Mononuclear cell (primary cell): ENCODE measurements at regions not wholly inside any gene's neighbourhood (a gene's known extent, or its start where the extent isn't known, plus 50 kb on each side); places are given as distances from the start of the nearest gene placed in this dataset.

Experiments
- H3K27me3 ChIP-seq: 2 replicates; pipeline ENCODE4 v1.6.0; 2011; ENCODE audit warnings: low read length, control low read depth; ENCODE audit not compliant: insufficient read depth
- H3K4me1 ChIP-seq: 2 replicates; pipeline ENCODE4 v1.5.1; 2011; ENCODE audit warnings: mild to moderate bottlenecking, low read length, control low read depth; ENCODE audit not compliant: insufficient read depth
- H3K4me3 ChIP-seq: 2 replicates; pipeline ENCODE4 v1.5.1; 2011; ENCODE audit warnings: mild to moderate bottlenecking, low read length, moderate library complexity
- H3K9me3 ChIP-seq: 2 replicates; pipeline ENCODE4 v1.5.1; 2011; ENCODE audit warnings: low read depth, mild to moderate bottlenecking, control low read depth, low read length

DNA sequence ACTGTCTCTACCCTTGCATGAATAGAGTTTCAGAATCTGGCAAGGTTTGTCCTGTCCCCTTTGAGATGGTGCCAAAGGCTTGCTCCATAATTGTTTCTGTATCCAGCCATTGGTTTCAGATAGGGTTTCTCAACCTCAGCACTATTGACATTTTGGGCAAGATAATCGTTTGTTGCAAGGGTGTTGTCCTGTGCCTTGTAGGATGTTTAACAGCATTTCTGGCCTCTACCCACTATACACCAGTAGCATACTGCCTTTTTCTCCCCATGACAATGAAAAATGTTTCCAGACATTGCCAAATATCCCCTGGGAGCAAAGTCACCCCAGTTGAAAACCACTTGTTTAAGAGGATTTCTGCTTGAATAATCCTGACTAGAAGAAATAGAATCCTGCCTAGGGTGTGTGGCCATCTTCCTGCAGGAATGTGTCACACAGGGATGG, 126.8 kb downstream of the CDC42EP3 start:
- Histone ChIP-seq H3K27me3 (no peaks in the 10 kb centered on the region), H3K4me3 (no peak overlapping the region), H3K4me1 (peaks cover 7% of the 10 kb centered on the region), H3K9me3 (no peaks in the 10 kb centered on the region)

DNA sequence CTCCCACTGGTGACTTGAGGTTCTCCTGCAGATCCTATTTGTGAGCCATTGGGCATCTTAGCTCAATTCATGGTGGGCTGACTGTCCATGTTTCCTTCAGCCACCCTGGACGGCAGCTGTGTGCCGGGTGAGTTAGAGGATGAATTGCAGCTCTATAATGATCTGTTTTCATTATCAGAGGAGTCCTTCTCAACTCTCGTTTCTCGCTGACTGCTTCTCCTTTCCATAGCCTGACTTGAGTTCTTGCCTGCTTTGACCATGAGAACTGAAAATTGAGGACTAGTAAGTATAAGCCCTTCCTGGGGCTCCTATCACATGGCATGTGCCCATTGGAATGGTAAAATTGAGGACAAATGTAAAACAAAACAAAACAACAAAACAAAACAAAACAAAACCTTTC, 121.8 kb downstream of the CDC42EP3 start:
- H3K9me3 ChIP-seq = no peaks in the 10 kb centered on the region
- no peaks in the 10 kb centered on the region for H3K27me3 ChIP-seq
- no peak overlapping the region for H3K4me3 ChIP-seq
- H3K4me1 ChIP-seq = peaks cover 25% of the 10 kb centered on the region

DNA sequence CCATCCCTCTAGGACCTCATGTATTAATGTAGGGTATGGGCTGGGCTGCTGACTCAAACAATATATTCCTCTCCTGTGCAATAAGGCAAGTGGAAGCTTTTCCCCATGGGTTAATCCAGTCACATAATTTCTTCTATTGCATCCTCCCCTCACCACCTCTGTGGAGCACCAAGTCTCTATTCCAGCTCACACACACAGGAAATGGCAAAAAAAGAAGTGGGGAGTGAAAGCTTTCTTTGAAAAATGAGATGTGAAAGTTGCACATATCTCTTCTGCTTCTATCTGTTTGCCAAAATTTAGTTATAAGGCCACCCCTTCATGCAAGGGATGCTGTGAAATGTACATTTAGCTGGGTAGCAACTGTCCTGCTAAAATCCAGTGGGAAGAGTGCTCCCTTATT, 121.3 kb downstream of the CDC42EP3 start:
- Histone ChIP-seq H3K9me3 (no peaks in the 10 kb centered on the region), H3K4me3 (no peak overlapping the region), H3K4me1 (peaks cover 31% of the 10 kb centered on the region), H3K27me3 (no peaks in the 10 kb centered on the region)

DNA sequence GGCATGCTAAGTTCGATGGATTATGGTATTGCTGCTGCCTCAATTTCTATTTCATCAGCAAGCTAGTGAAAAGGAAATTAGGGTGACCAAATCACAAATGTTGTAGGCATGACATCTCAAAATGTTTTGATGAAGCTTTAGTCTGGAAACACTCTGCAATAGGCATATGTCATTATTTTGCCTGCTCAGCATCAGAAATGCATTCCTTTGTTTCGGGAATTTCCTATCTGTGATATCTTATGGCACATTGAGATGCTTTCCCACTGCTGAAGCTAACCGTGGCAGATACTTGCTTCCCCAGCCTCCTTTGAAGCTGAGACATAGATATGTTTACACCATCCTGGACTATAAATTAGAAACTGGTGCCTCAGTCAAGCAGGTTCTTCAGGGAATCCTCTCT, 119.7 kb downstream of the CDC42EP3 start:
- no peak overlapping the region for H3K4me3 ChIP-seq
- peaks cover 40% of the 10 kb centered on the region for H3K4me1 ChIP-seq
- H3K9me3 ChIP-seq = no peaks in the 10 kb centered on the region
- no peaks in the 10 kb centered on the region for H3K27me3 ChIP-seq

DNA sequence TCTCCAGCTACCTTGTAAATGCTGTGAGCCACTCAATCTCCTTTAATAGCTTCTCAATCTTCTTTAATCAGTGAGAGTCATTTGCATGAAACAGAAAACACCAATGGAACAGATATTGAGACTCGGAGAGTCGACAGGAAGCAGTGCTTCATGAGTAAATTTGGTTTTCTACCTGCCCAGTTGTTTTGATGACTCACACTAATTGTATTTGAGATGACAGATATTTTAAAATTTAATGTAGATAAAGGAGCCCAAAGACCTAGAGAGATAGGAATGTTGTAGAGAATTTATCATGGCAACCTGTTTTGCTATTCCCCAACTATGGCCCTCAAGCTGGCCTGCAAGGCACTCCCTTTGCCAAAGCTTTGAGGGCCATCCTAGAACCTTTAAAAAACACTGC, 119.1 kb downstream of the CDC42EP3 start:
- Histone ChIP-seq H3K4me1 (peaks cover 42% of the 10 kb centered on the region), H3K4me3 (no peak overlapping the region), H3K9me3 (no peaks in the 10 kb centered on the region), H3K27me3 (no peaks in the 10 kb centered on the region)

DNA sequence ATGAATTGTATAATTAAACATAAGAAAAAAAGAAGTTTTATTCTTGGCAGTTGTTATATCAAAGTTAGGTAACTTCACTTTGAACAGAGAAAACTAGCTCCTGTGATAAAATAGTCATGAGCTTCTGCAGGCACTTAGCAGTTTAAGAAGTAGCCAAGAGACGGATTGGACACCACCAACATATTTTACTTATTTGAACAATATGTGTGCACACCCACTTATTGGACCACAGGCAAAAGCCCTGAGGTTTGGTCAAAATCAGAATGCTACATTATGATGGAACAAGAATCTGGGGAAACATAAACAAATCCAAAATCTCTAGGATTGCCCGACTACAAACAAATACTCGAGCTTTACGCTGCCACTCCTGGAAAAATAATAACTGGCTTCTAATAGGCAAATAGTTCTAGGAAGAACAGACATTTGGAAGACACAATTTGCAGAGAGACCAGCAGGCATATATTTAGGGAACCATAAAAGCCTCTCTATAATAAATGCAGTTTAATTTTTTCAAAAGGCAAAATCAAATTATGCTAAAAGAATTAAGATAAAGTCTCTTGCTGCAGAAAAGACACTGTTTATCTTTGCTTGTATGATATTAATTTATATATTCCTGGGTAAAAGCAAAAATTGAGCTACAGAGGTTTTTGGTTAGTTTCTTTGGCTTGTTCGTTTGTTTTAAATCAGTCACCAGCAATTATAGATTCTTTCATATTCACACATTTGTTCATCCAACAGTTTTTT, 117.9 kb downstream of the CDC42EP3 start:
- Histone ChIP-seq H3K4me1 (peaks cover 55% of the 10 kb centered on the region), H3K27me3 (no peaks in the 10 kb centered on the region), H3K4me3 (no peak overlapping the region), H3K9me3 (no peaks in the 10 kb centered on the region)

DNA sequence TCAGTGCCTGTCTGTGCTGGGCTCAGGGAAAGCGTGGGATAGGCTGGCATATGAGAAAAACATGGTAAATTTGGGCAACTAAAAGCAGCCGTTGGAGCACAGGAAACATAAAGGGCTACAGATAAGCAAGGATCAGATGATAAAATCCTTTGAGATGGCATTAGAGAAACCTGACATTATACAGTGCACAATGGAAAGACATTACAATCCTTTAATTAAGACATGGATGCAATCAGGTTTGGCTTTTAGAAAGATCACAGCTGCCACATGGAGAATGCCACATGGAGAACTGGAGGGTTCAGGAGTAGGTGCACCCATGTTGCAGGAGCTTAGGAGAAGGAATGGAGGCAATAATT, 117.3 kb downstream of the CDC42EP3 start:
- Histone ChIP-seq H3K4me3 (no peak overlapping the region), H3K9me3 (no peaks in the 10 kb centered on the region), H3K4me1 (peaks cover 59% of the 10 kb centered on the region), H3K27me3 (no peaks in the 10 kb centered on the region)

DNA sequence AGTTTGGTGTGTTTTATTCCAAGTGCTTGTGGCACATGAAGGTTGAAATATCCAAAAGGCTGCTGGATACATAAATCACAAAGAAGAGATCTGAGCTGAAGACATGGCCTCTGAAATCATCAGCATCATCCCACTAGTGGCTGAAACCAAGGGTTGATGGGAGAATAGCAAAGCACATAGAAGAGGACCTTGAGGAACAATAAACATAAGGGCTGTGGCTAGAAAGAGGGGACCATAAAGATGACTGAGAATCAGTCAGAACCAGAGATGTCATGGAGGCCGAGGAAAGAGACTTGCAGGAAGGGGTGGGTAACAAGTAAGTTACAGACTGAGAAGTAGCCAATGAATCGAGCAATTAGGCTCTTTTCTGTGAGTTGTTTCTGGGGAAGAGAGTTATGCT, 116.8 kb downstream of the CDC42EP3 start:
- H3K27me3 ChIP-seq = no peaks in the 10 kb centered on the region
- H3K4me3 ChIP-seq = no peak overlapping the region
- peaks cover 60% of the 10 kb centered on the region for H3K4me1 ChIP-seq
- H3K9me3 ChIP-seq = no peaks in the 10 kb centered on the region

DNA sequence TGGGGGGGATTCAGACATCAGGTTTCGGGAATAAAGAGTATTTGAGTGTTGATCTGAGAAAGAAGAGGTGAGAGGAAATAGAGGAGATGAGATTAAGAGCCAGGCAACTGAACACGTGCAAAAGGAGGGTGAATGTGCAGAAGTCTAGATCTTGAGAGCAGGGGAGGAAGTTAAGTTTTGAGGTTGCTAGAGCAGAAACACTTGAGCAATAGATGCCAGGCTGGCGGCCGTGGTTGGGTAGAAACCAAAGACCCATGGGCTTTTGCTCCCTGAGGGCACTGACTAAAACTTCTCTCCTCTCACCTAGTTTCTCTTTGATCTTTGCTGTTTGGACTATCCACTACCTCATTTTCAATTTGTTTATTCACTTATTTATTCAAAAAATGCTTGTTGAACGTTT, 116.0 kb downstream of the CDC42EP3 start:
- no peaks in the 10 kb centered on the region for H3K9me3 ChIP-seq
- no peak overlapping the region for H3K4me3 ChIP-seq
- no peaks in the 10 kb centered on the region for H3K27me3 ChIP-seq
- peaks cover 54% of the 10 kb centered on the region for H3K4me1 ChIP-seq

DNA sequence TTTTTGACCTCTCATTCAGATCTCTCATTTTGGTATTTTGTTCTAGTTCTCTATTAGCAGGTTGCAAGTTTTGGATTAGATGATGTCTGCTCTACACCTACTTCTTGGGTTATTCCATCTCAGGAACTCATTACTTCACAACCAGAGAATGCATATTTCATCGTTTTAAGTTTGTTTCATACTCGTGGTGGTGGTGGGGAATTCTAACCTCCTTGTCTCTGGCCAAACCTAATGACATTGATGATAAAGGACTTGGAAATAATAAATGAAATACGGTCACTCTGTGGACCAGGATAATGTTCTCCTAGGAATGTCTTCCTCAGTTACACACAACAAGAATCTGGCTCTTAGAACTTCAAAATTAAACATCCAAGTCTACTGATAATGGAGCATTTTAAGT, 115.2 kb downstream of the CDC42EP3 start:
- H3K4me1 ChIP-seq = peaks cover 54% of the 10 kb centered on the region
- H3K9me3 ChIP-seq = no peaks in the 10 kb centered on the region
- H3K27me3 ChIP-seq = no peaks in the 10 kb centered on the region
- H3K4me3 ChIP-seq = no peak overlapping the region

DNA sequence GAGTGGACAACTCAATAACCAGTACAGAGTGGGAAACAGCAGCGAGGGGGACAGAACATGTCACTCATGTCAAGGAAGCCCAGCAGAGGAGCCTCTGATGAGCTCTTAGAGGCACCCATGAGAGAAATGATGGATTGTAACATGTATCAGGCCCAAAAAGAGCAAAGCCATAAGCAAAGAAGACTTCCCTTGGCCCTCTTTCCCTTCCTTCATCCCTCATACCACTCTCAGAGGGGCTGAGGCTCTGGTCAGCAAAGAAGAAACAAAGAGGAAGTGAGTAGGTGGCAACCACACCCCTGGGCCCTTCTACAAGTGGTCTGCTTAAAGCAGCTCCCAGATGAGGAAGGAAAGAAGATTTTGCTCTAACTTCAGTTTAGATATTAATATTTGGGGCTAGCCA, 112.8 kb downstream of the CDC42EP3 start:
- H3K9me3 ChIP-seq = no peaks in the 10 kb centered on the region
- H3K27me3 ChIP-seq = no peaks in the 10 kb centered on the region
- H3K4me3 ChIP-seq = no peak overlapping the region
- H3K4me1 ChIP-seq = peaks cover 75% of the 10 kb centered on the region

DNA sequence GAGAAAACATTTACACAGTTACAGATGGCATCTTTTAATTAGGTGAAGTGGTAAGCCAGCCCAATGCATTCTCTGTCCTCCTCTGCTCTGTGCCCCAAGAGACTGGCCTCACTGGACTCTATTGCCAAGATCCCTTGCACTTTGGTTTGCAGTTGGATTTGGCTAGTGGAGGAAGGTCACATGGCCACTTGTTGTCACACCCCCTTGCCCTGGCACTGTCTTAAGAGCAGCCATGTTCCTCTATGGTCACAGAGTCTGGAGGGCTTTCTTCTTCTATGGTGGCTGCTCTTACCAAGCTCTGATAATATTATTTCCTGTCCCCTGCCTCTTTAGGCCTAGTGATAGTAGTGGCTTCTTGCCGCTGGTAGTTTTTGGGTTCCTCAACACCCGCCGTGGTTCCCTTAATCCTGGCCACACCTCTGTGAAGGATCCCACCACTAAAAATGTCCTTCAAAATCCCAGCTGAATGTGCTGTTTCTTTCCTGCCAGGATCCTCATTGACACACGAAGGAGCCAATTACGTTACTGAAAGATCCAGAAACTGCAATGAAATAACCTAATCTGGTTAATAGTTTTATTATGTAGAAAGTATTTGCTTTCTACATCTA, 111.1 kb downstream of the CDC42EP3 start:
- Histone ChIP-seq H3K9me3 (no peaks in the 10 kb centered on the region), H3K4me1 (peaks cover 64% of the 10 kb centered on the region), H3K4me3 (no peak overlapping the region), H3K27me3 (no peaks in the 10 kb centered on the region)

DNA sequence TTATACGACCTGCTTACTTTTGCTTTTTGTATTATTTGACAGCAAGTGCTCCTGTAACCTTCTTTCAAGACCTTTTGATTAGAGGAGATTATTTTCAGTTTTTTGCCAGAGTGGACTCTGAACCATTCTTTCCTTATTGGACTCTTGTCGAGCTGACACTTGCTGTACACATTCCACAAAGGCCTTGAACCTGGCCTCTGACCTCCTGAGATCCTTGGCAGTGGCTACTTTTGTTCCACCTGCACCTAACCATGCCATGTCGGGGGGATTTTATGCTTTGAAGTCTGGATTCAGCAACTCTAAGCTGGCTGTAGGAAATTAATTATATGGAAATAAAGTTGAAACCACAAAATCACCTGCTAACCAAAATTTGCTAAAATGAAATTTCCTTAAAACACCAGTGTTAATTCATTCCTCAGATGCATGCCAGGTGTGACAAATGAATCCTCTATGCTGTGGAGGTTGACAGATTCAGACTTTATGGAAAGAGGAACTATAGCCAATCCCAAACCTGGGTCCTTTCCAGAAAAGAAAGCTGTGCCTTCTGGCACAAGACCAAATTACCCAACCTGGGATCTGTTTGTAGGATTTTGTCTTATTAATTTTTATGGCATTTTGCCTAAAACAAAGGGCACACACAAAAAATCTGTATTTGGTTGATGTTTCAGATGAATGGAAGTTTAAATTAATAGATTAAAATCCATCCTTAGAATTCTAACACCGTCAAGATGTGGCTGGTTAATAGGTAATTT, 110.4 kb downstream of the CDC42EP3 start:
- no peaks in the 10 kb centered on the region for H3K27me3 ChIP-seq
- H3K4me3 ChIP-seq = no peak overlapping the region
- H3K9me3 ChIP-seq = no peaks in the 10 kb centered on the region
- peaks cover 57% of the 10 kb centered on the region for H3K4me1 ChIP-seq

DNA sequence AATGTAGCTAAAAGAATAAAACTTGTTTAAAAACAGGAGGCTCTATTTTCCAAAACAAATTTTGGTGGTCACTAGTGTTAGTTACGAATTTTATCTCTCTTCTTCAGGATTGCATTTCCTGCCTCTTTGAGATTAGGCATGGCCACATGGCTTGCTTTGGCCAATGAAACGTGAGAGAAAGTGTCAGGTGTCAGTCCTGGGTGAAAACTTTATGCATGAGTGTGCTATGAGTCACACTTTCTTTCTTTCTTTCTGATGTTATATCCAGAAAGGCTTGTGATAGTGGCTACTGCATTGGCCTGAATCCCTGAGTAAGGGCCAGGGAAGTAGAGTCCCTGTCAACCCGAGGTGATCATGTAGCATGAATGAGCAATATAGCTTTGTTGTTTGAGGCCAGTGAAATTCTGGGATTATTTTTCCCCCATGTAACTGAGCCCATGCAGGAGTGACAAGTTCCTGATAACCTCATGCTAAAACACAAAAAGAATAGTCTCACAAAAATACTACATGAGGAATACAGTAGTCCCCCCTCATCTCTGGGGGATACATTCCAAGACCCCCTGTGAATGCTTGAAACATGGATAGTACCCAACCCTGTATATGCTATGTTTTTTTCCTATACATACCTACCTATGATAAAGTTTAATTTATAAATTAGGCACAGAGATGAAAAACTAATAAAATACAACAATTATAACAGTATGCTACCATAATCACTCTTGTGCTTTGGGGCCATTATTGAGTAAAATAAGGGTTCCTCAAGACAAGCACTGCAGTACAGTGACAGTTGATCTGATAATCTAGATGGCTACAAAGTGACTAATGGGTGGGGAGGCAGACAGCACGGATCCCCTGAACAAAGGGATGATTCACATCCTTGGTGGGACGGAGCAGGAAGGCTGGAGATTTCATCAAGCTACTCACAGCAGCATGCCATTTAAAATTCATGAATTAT, 109.5 kb downstream of the CDC42EP3 start:
- Histone ChIP-seq H3K27me3 (no peaks in the 10 kb centered on the region), H3K9me3 (no peaks in the 10 kb centered on the region), H3K4me1 (peaks cover 53% of the 10 kb centered on the region), H3K4me3 (no peak overlapping the region)
